ENCODE measurements at regions not wholly inside any gene's neighbourhood (a gene's known extent, or its start where the extent isn't known, plus 50 kb on each side); places are given as distances from the start of the nearest gene placed in this dataset.

GRCh38 chr1:239812580-239812979 lies 279.1 kb upstream of the FMN2 start:
- Histone ChIP-seq H2BK5ac (ENCODE audit: low read length) (no peak overlapping the region), H4K8ac (ENCODE audit: low read depth, low read length) (no peak overlapping the region), H3K18ac (ENCODE audit: low read length) (no peak overlapping the region), H3K14ac (ENCODE audit: low read length) (no peak overlapping the region), H3K9me3 (replicated peaks in 1 of 2; ENCODE audit: control insufficient read depth in 2 of 2, insufficient read depth in 1 of 2, low read depth in 1 of 2, low read length in 2 of 2) (no peaks in the 10 kb centered on the region), H3K4me1 (ENCODE audit: control insufficient read depth in 2 of 2, insufficient read depth in 1 of 2, low read depth in 1 of 2, low read length in 2 of 2) (peaks cover 19 to 25% of the 10 kb centered on the region in 2 donors), H3K4me3 (ENCODE audit: low read length in 2 of 2) (no peak overlapping the region), H4K91ac (ENCODE audit: low read depth, low read length, poor library complexity) (no peak overlapping the region), H3K27ac (replicated peaks; ENCODE audit: low read length) (no peak overlapping the region), H3K4me2 (ENCODE audit: insufficient read depth, low read length, poor library complexity, severe bottlenecking) (no peak overlapping the region), H3K36me3 (replicated peaks in 1 of 2; ENCODE audit: control insufficient read depth in 2 of 2, insufficient read depth in 2 of 2, low read length in 2 of 2) (no peaks in the 10 kb centered on the region), H2BK12ac (ENCODE audit: low read length) (no peak overlapping the region), H2AK5ac (ENCODE audit: low read depth, low read length) (no peak overlapping the region), H3K23ac (ENCODE audit: low read depth, low read length, poor library complexity) (no peak overlapping the region), H2AFZ (ENCODE audit: low read length) (no peak overlapping the region), H3K4ac (ENCODE audit: low read length) (no peak overlapping the region), H2BK120ac (ENCODE audit: low read depth, low read length) (no peak overlapping the region), H3K9ac (ENCODE audit: low read depth, low read length, poor library complexity) (no peak overlapping the region), H3K27me3 (ENCODE audit: control insufficient read depth in 3 of 3, insufficient read depth in 3 of 3, low read depth in 1 of 3, low read length in 3 of 3) (no peaks in the 10 kb centered on the region), H3K79me1 (ENCODE audit: low read depth, low read length) (no peaks in the 10 kb centered on the region), H2BK15ac (ENCODE audit: low read length) (no peak overlapping the region)
- no CpG with 5 or more reads among the region's 1 CpG for WGBS, 2 donors (ENCODE audit: extremely low coverage in 2 of 2, insufficient read length in 2 of 2, insufficient replicate concordance in 1 of 2)
- no peak for DNase-seq (ENCODE audit: low spot score)

- no peaks in the 10 kb centered on the region for H3K79me1 ChIP-seq (ENCODE audit: low read depth, low read length)
- H3K4ac ChIP-seq (ENCODE audit: low read length): no peak overlapping the region
- no peak overlapping the region for H2BK15ac ChIP-seq (ENCODE audit: low read length)
- H2AK5ac ChIP-seq (ENCODE audit: low read depth, low read length): no peak overlapping the region
- no peaks in the 10 kb centered on the region for H3K36me3 ChIP-seq (replicated peaks in 1 of 2; ENCODE audit: control insufficient read depth in 2 of 2, insufficient read depth in 2 of 2, low read length in 2 of 2)
- no peak overlapping the region for H2AFZ ChIP-seq (ENCODE audit: low read length)
- WGBS, 2 donors (ENCODE audit: extremely low coverage in 2 of 2, insufficient read length in 2 of 2, insufficient replicate concordance in 1 of 2): no CpG with 5 or more reads among the region's 8 CpGs
- DNase-seq (ENCODE audit: low spot score): no peak
- no peak overlapping the region for H3K9ac ChIP-seq (ENCODE audit: low read depth, low read length, poor library complexity)
- no peak overlapping the region for H2BK12ac ChIP-seq (ENCODE audit: low read length)
- H2BK120ac ChIP-seq (ENCODE audit: low read depth, low read length): no peak overlapping the region
- H3K14ac ChIP-seq (ENCODE audit: low read length): no peak overlapping the region
- H3K4me3 ChIP-seq (ENCODE audit: low read length in 2 of 2): no peak overlapping the region
- no peak overlapping the region for H3K23ac ChIP-seq (ENCODE audit: low read depth, low read length, poor library complexity)
- no peak overlapping the region for H3K4me2 ChIP-seq (ENCODE audit: insufficient read depth, low read length, poor library complexity, severe bottlenecking)
- no peaks in the 10 kb centered on the region for H3K9me3 ChIP-seq (replicated peaks in 1 of 2; ENCODE audit: control insufficient read depth in 2 of 2, insufficient read depth in 1 of 2, low read depth in 1 of 2, low read length in 2 of 2)
- H4K91ac ChIP-seq (ENCODE audit: low read depth, low read length, poor library complexity): no peak overlapping the region
- H3K27ac ChIP-seq (replicated peaks; ENCODE audit: low read length): no peak overlapping the region
- H3K27me3 ChIP-seq (ENCODE audit: control insufficient read depth in 3 of 3, insufficient read depth in 3 of 3, low read depth in 1 of 3, low read length in 3 of 3): no peaks in the 10 kb centered on the region
- peaks cover 18 to 19% of the 10 kb centered on the region in 2 donors for H3K4me1 ChIP-seq (ENCODE audit: control insufficient read depth in 2 of 2, insufficient read depth in 1 of 2, low read depth in 1 of 2, low read length in 2 of 2)
- no peak overlapping the region for H4K8ac ChIP-seq (ENCODE audit: low read depth, low read length)
- H2BK5ac ChIP-seq (ENCODE audit: low read length): no peak overlapping the region
- H3K18ac ChIP-seq (ENCODE audit: low read length): no peak overlapping the region
These were observed 277.3 kb upstream of the FMN2 start for GRCh38 chr1:239814306-239814881.

DNA sequence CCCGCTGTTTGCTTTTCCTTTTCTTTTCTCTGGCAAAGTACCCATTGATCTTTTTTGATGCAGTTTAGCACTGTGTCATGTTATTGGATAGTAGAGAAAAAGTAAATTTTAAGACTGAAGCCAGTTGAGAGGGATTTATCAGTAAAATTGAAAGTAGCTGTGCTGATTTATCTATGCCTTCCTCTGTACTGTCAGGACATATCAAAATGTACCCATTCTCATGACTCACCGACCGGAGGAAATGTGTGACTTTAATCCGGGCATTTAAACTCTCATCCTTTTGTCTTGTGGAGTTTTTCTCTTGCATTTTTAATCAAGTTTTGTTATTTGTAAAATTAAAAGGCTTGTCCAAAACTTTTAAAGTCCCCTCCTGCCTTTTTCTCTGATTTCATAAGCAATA lies 276.6 kb upstream of the FMN2 start:
- H3K27ac ChIP-seq (replicated peaks; ENCODE audit: low read length): no peak overlapping the region
- no CpG with 5 or more reads among the region's 4 CpGs for WGBS, 2 donors (ENCODE audit: extremely low coverage in 2 of 2, insufficient read length in 2 of 2, insufficient replicate concordance in 1 of 2)

DNA sequence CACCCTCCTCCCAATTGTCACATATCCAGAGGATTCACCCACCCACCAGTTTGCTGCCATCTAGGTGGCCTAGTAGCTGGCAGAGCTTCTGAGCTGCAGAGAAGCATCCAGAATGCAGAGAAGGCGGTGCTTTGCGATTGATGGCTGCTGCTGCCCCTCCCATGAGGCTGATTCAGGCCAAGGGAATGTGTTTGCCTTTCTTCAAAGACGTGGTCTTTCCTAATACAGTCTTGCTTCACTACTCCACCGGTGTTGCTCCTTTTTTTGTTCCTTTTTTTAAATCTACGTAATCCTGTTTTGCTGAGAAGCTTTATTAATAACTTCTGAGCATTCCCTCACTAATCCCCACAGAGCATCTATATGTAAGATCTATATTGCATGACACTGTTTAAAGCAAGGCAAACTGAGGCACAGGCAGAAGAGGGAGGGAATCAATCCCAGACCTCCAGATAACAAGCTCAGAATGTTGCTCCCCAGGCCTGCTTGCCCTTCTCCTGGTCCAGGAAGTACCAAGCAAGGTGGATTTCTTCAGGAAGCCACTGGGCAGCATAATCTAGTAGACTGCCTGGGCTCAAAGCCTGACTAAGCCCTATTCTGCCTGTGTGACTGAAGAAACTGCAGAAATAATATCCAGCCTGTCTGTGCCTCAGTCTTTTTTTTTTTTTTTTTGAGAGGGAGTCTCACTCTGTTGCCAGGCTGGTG lies 275.5 kb upstream of the FMN2 start:
- Histone ChIP-seq H3K4me3 (ENCODE audit: low read length in 2 of 2) (no peak overlapping the region), H3K4me1 (ENCODE audit: control insufficient read depth in 2 of 2, insufficient read depth in 1 of 2, low read depth in 1 of 2, low read length in 2 of 2) (peaks cover 5 to 6% of the 10 kb centered on the region in 2 donors), H2AK5ac (ENCODE audit: low read depth, low read length) (no peak overlapping the region), H3K4ac (ENCODE audit: low read length) (no peak overlapping the region), H3K79me1 (ENCODE audit: low read depth, low read length) (no peaks in the 10 kb centered on the region), H3K23ac (ENCODE audit: low read depth, low read length, poor library complexity) (no peak overlapping the region), H2BK5ac (ENCODE audit: low read length) (no peak overlapping the region), H3K4me2 (ENCODE audit: insufficient read depth, low read length, poor library complexity, severe bottlenecking) (no peak overlapping the region), H3K9me3 (replicated peaks in 1 of 2; ENCODE audit: control insufficient read depth in 2 of 2, insufficient read depth in 1 of 2, low read depth in 1 of 2, low read length in 2 of 2) (no peaks in the 10 kb centered on the region), H2BK12ac (ENCODE audit: low read length) (no peak overlapping the region), H3K36me3 (replicated peaks in 1 of 2; ENCODE audit: control insufficient read depth in 2 of 2, insufficient read depth in 2 of 2, low read length in 2 of 2) (no peaks in the 10 kb centered on the region), H2AFZ (ENCODE audit: low read length) (no peak overlapping the region), H2BK15ac (ENCODE audit: low read length) (no peak overlapping the region), H3K9ac (ENCODE audit: low read depth, low read length, poor library complexity) (no peak overlapping the region), H3K14ac (ENCODE audit: low read length) (no peak overlapping the region), H2BK120ac (ENCODE audit: low read depth, low read length) (no peak overlapping the region), H3K27me3 (ENCODE audit: control insufficient read depth in 3 of 3, insufficient read depth in 3 of 3, low read depth in 1 of 3, low read length in 3 of 3) (no peaks in the 10 kb centered on the region), H3K27ac (replicated peaks; ENCODE audit: low read length) (no peak overlapping the region), H3K18ac (ENCODE audit: low read length) (peak overlapping the region; percentile 15), H4K8ac (ENCODE audit: low read depth, low read length) (no peak overlapping the region), H4K91ac (ENCODE audit: low read depth, low read length, poor library complexity) (no peak overlapping the region)
- DNase-seq (ENCODE audit: low spot score): no peak
- WGBS, 2 donors (ENCODE audit: extremely low coverage in 2 of 2, insufficient read length in 2 of 2, insufficient replicate concordance in 1 of 2): no CpG with 5 or more reads among the region's 5 CpGs

More for the DNA sequence above, 276.6 kb upstream of the FMN2 start:
- Histone ChIP-seq H2BK5ac (ENCODE audit: low read length) (no peak overlapping the region), H3K79me1 (ENCODE audit: low read depth, low read length) (no peaks in the 10 kb centered on the region), H3K14ac (ENCODE audit: low read length) (no peak overlapping the region), H3K4ac (ENCODE audit: low read length) (no peak overlapping the region), H3K27me3 (ENCODE audit: control insufficient read depth in 3 of 3, insufficient read depth in 3 of 3, low read depth in 1 of 3, low read length in 3 of 3) (no peaks in the 10 kb centered on the region), H2AK5ac (ENCODE audit: low read depth, low read length) (no peak overlapping the region), H3K9ac (ENCODE audit: low read depth, low read length, poor library complexity) (no peak overlapping the region), H4K8ac (ENCODE audit: low read depth, low read length) (no peak overlapping the region), H2BK120ac (ENCODE audit: low read depth, low read length) (no peak overlapping the region), H3K4me1 (ENCODE audit: control insufficient read depth in 2 of 2, insufficient read depth in 1 of 2, low read depth in 1 of 2, low read length in 2 of 2) (peaks cover 14 to 17% of the 10 kb centered on the region in 2 donors), H3K4me3 (ENCODE audit: low read length in 2 of 2) (no peak overlapping the region), H3K36me3 (replicated peaks in 1 of 2; ENCODE audit: control insufficient read depth in 2 of 2, insufficient read depth in 2 of 2, low read length in 2 of 2) (no peaks in the 10 kb centered on the region), H4K91ac (ENCODE audit: low read depth, low read length, poor library complexity) (no peak overlapping the region), H2BK12ac (ENCODE audit: low read length) (no peak overlapping the region), H3K4me2 (ENCODE audit: insufficient read depth, low read length, poor library complexity, severe bottlenecking) (no peak overlapping the region), H2AFZ (ENCODE audit: low read length) (no peak overlapping the region), H3K23ac (ENCODE audit: low read depth, low read length, poor library complexity) (no peak overlapping the region), H3K18ac (ENCODE audit: low read length) (no peak overlapping the region), H3K9me3 (replicated peaks in 1 of 2; ENCODE audit: control insufficient read depth in 2 of 2, insufficient read depth in 1 of 2, low read depth in 1 of 2, low read length in 2 of 2) (no peaks in the 10 kb centered on the region), H2BK15ac (ENCODE audit: low read length) (no peak overlapping the region)
- DNase-seq (ENCODE audit: low spot score): no peak
